ENCODE measurements at regions not wholly inside any gene's neighbourhood (a gene's known extent, or its start where the extent isn't known, plus 50 kb on each side); places are given as distances from the start of the nearest gene placed in this dataset.

GRCh38 chr4:13762130-13762529 is 134.6 kb upstream of the BOD1L1 start:
- TF ChIP-seq ZNF274 (IDR thresholded peaks at IDR 0.05; ENCODE audit: low read depth, low read length) (no peak), YY1 (IDR thresholded peaks at IDR 0.05; ENCODE audit: insufficient read depth, insufficient read length) (no peak)

Data from NT2/D1 (cell line).